Keratinocyte (primary cell): ENCODE measurements at regions not wholly inside any gene's neighbourhood (a gene's known extent, or its start where the extent isn't known, plus 50 kb on each side); places are given as distances from the start of the nearest gene placed in this dataset.

ENCODE experiments used
- DNase-seq: peaks from one replicate; pipeline ENCODE4 v3.0.0-alpha.2; 2011; ENCODE audit warnings: low read depth, missing footprints, low spot score
- FAIRE-seq: peaks from 2 replicates; lab custom pipeline; 2011; peaks lifted over from hg19 to GRCh38; lab: Jason Lieb, UNC
- H2AFZ ChIP-seq: 2 replicates; pipeline ENCODE4 v1.6.0; 2012; ENCODE audit warnings: low read length, control low read depth, inconsistent platforms; ENCODE audit not compliant: control insufficient read depth
- H3K27ac ChIP-seq: 2 replicates; pipeline ENCODE4 v1.5.1; 2011; ENCODE audit warnings: low read length; ENCODE audit not compliant: control insufficient read depth, insufficient read depth
- H3K27me3 ChIP-seq: 3 replicates; pipeline ENCODE4 v1.6.0; 2011; ENCODE audit warnings: low read length; ENCODE audit not compliant: control insufficient read depth, insufficient read depth; ENCODE audit errors: extremely low read depth
- H3K36me3 ChIP-seq, 2 experiments: 2 replicates in 1 of 2; 3 replicates in 1 of 2; pipeline ENCODE4 v1.5.1; 2011; ENCODE audit warnings: low read length in 2 of 2, mild to moderate bottlenecking in 1 of 2; ENCODE audit not compliant: control insufficient read depth in 2 of 2, insufficient read depth in 2 of 2; ENCODE audit errors: extremely low read depth in 1 of 2
- H3K4me1 ChIP-seq: 3 replicates; pipeline ENCODE4 v1.5.1; 2011; ENCODE audit warnings: low read length; ENCODE audit not compliant: control insufficient read depth, insufficient read depth; ENCODE audit errors: extremely low read depth
- H3K4me2 ChIP-seq: 3 replicates; pipeline ENCODE4 v1.6.0; 2011; ENCODE audit warnings: low read depth, low read length; ENCODE audit not compliant: control insufficient read depth, insufficient read depth; ENCODE audit errors: extremely low read depth
- H3K4me3 ChIP-seq, 3 experiments: fragments of 200-600 bp in 1 of 3; sonication (generic) in 1 of 3; 2 replicates in 2 of 3; 3 replicates in 1 of 3; pipeline ENCODE4 v1.5.1; 2011 to 2016; ENCODE audit warnings: low read length in 3 of 3, mild to moderate bottlenecking in 3 of 3, control low read depth in 2 of 3, inconsistent platforms in 1 of 3, low read depth in 1 of 3, mixed read lengths in 1 of 3, mixed run types in 1 of 3, moderate library complexity in 1 of 3; ENCODE audit not compliant: control insufficient read depth in 2 of 3, insufficient read depth in 2 of 3; ENCODE audit errors: extremely low read depth in 1 of 3
- H3K79me2 ChIP-seq: 2 replicates; pipeline ENCODE4 v1.6.0; 2012; ENCODE audit warnings: low read length; ENCODE audit not compliant: control insufficient read depth, insufficient read depth
- H3K9ac ChIP-seq: 3 replicates; pipeline ENCODE4 v1.6.0; 2011; ENCODE audit warnings: low read length; ENCODE audit not compliant: control insufficient read depth, insufficient read depth; ENCODE audit errors: extremely low read depth
- H3K9me1 ChIP-seq: 3 replicates; pipeline ENCODE4 v1.6.0; 2011; ENCODE audit warnings: low read length; ENCODE audit not compliant: control insufficient read depth, insufficient read depth; ENCODE audit errors: extremely low read depth
- H3K9me3 ChIP-seq: 2 replicates; pipeline ENCODE4 v1.5.1; 2012; ENCODE audit warnings: low read depth, low read length; ENCODE audit not compliant: control insufficient read depth
- H4K20me1 ChIP-seq: 3 replicates; pipeline ENCODE4 v1.6.0; 2011; ENCODE audit warnings: low read length; ENCODE audit not compliant: control insufficient read depth, insufficient read depth; ENCODE audit errors: extremely low read depth
- EZH2 ChIP-seq: IDR thresholded peaks from one replicate; pipeline ENCODE4 v1.6.1; 2012; ENCODE audit warnings: inconsistent platforms, mild to moderate bottlenecking, low read length, moderate library complexity
- dilution Hi-C: fragments of 300-500 bp; cut with MboI; formaldehyde crosslinking; loops from one replicate; pipeline ENCODE4 v1.7.0; 2020; ENCODE audit warnings: low sequenced_read_pairs; ENCODE audit not compliant: extremely low pct_ligation_motif_present
- TF ChIP-seq, protein P1 (sequence below), 3 experiments: IDR thresholded peaks in 1 of 3; conservative IDR thresholded peaks in 1 of 3; optimal IDR thresholded peaks in 1 of 3; 2 replicates in 2 of 3; 3 replicates in 1 of 3; pipeline versions ENCODE3 to v1.5.1; 2011; ENCODE audit warnings: low read length in 3 of 3, mild to moderate bottlenecking in 3 of 3, moderate library complexity in 2 of 3, control low read depth in 1 of 3, inconsistent platforms in 1 of 3; ENCODE audit not compliant: insufficient read depth in 2 of 3; ENCODE audit errors: extremely low read depth in 1 of 3

- H3K4me1 ChIP-seq: no peaks in the 10 kb centered on the region
- dilution Hi-C loops: no loop called here
These were observed 275.7 kb downstream of the ADGB start for GRCh38 chr6:146874278-146875018.

GRCh38 chr6:146875927-146876270, 277.1 kb downstream of the ADGB start:
- no peaks in the 10 kb centered on the region for H3K9me1 ChIP-seq
- TF ChIP-seq EZH2: no peak
- TF ChIP-seq, protein P1, sequence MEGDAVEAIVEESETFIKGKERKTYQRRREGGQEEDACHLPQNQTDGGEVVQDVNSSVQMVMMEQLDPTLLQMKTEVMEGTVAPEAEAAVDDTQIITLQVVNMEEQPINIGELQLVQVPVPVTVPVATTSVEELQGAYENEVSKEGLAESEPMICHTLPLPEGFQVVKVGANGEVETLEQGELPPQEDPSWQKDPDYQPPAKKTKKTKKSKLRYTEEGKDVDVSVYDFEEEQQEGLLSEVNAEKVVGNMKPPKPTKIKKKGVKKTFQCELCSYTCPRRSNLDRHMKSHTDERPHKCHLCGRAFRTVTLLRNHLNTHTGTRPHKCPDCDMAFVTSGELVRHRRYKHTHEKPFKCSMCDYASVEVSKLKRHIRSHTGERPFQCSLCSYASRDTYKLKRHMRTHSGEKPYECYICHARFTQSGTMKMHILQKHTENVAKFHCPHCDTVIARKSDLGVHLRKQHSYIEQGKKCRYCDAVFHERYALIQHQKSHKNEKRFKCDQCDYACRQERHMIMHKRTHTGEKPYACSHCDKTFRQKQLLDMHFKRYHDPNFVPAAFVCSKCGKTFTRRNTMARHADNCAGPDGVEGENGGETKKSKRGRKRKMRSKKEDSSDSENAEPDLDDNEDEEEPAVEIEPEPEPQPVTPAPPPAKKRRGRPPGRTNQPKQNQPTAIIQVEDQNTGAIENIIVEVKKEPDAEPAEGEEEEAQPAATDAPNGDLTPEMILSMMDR (optimal IDR thresholded peaks at IDR 0.05 in 1 of 3, IDR thresholded peaks at IDR 0.05 in 1 of 3, conservative IDR thresholded peaks at IDR 0.05 in 1 of 3; ENCODE audit: extremely low read depth in 1 of 3, insufficient read depth in 2 of 3, low read length in 3 of 3): no peak
- dilution Hi-C loops: no loop called here
- no peaks in the 10 kb centered on the region for H4K20me1 ChIP-seq
- no peak overlapping the region for H3K4me3 ChIP-seq
- H3K9me3 ChIP-seq: no peaks in the 10 kb centered on the region
- FAIRE-seq (no peak), DNase-seq (no peak)
- no peaks in the 10 kb centered on the region for H3K27me3 ChIP-seq
- H3K27ac ChIP-seq: no peak overlapping the region
- no peaks in the 10 kb centered on the region for H3K36me3 ChIP-seq
- no peak overlapping the region for H2AFZ ChIP-seq
- H3K79me2 ChIP-seq: no peaks in the 10 kb centered on the region
- H3K9ac ChIP-seq: no peak overlapping the region
- no peak overlapping the region for H3K4me2 ChIP-seq
- no peaks in the 10 kb centered on the region for H3K4me1 ChIP-seq

More at GRCh38 chr6:146874278-146875018, 275.7 kb downstream of the ADGB start:
- no peaks in the 10 kb centered on the region for H4K20me1 ChIP-seq
- no peaks in the 10 kb centered on the region for H3K9me3 ChIP-seq
- DNase-seq (no peak), FAIRE-seq (no peak)
- H3K4me3 ChIP-seq: no peak overlapping the region
- H3K9me1 ChIP-seq: no peaks in the 10 kb centered on the region
- H2AFZ ChIP-seq: no peak overlapping the region
- no peaks in the 10 kb centered on the region for H3K27me3 ChIP-seq
- H3K79me2 ChIP-seq: no peaks in the 10 kb centered on the region
- H3K9ac ChIP-seq: no peak overlapping the region
- TF ChIP-seq, protein P1 (optimal IDR thresholded peaks at IDR 0.05 in 1 of 3, IDR thresholded peaks at IDR 0.05 in 1 of 3, conservative IDR thresholded peaks at IDR 0.05 in 1 of 3; ENCODE audit: extremely low read depth in 1 of 3, insufficient read depth in 2 of 3, low read length in 3 of 3): no peak
- TF ChIP-seq EZH2: no peak
- H3K27ac ChIP-seq: no peak overlapping the region
- no peak overlapping the region for H3K4me2 ChIP-seq
- no peaks in the 10 kb centered on the region for H3K36me3 ChIP-seq
